GM04504 (cell line): ENCODE measurements at regions not wholly inside any gene's neighbourhood (a gene's known extent, or its start where the extent isn't known, plus 50 kb on each side); places are given as distances from the start of the nearest gene placed in this dataset.
A peak's percentile ranks its signal among the peaks of the same experiment; 100 is the strongest.
"Not testable (repeated sequence)": the region's sequence is repeated elsewhere in the genome, so short reads cannot be mapped to it uniquely, and the experiment has no call there.

Experiments used
- DNase-seq: peaks from one replicate; pipeline ENCODE4 v3.0.0-alpha.2; 2012; ENCODE audit warnings: low read depth

- no peak for DNase-seq
Observed at GRCh38 chr12:45490232-45490881, 239.1 kb upstream of the ARID2 start.

GRCh38 chr12:45494279-45494678, 235.2 kb upstream of the ARID2 start:
- no peak for DNase-seq

- no peak for DNase-seq
Observed at GRCh38 chr12:45498645-45499044, 230.9 kb upstream of the ARID2 start.

DNA sequence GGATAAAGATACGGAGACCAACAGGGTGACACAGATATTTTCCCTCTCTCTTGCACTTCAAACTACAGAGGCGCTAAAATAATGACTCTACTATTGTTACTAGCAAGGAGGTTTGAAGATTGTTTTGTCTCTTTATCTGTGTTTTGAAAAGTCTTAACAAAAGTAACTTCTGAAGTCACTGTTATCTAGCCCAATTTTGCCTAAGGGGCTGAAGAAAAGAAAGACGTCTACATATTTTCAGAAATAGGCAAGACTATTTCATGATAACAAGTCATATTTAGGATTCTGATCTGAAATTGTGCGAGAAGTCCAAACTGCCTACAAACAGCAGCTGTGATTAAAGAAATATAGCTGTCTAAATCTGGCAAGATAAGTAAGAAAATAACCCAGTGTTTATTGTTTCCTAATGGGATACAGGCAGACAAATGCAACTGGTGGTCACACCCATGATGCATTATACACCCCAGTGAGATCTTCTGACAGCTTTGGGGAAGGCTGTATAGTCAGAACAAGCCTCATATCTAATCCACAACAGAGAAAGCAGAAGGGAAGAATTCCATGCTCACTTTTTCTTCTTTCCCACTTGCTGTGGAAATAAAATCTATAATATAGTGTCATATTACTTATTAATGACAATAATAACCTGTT, 226.9 kb upstream of the ARID2 start:
- DNase-seq: no peak

DNA sequence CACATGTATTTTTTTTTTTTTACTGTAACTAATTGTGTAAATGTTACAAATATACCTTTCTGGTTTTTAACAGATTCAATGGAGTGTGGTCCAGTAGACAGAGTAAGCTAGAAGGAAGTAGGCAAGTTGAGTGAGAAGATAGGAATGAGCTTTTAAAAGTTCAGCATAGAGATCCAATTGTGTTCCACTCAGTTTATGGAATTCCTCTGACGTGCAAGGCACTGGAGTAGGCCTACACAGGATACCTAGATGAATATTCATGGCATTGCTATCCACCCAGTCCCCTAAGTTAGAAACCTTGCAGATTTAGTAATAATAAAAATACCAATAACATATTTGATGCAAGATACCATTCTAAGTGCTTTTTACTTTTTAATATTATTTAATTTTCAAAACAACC, 225.6 kb upstream of the ARID2 start:
- DNase-seq: no peak

GRCh38 chr12:45504316-45505010, 225.0 kb upstream of the ARID2 start:
- no peak for DNase-seq

GRCh38 chr12:45509187-45509586, 220.3 kb upstream of the ARID2 start:
- no peak for DNase-seq

- no peak for DNase-seq
Observed at GRCh38 chr12:45509621-45510020, 219.9 kb upstream of the ARID2 start.

DNA sequence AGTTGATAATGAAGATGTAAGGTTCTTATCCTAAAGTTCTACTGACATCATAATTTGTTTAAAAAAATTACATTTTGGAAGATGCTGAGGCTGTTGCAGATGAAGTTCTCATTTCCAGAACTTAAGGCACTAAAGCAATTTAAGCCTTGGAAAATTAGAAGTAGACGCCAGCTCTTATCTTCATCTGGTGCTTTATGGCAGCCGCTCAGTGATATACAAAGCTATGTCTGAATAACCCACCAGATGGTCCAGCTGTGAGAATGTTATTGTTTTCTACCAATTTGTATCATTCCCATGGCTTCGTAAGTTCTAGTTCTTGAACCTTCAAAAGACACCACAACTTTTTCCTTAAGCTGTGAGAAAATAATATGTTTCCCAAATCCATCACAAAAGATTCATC, 212.1 kb upstream of the ARID2 start:
- DNase-seq: no peak

GRCh38 chr12:45518291-45519235, 210.9 kb upstream of the ARID2 start:
- DNase-seq: no peak

DNA sequence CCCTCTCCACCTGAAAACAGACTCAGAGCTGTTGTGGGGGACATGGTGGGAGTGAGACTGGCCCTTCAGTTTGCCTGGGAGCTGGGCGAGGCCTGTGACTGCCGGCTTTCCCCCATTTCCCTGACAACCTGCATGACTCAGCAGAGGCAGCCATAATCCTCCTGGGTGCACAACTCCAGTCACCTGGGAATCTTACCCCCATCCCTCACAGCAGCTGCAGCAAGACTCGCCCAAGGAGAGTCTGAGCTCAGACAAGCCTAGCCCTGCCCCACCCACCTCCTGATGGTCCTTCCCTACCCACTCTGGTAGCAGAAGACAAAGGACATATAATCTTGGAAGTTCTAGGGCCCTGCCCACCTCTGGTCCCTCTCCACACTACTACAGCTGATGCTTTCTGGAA, 207.3 kb upstream of the ARID2 start:
- no peak for DNase-seq

DNA sequence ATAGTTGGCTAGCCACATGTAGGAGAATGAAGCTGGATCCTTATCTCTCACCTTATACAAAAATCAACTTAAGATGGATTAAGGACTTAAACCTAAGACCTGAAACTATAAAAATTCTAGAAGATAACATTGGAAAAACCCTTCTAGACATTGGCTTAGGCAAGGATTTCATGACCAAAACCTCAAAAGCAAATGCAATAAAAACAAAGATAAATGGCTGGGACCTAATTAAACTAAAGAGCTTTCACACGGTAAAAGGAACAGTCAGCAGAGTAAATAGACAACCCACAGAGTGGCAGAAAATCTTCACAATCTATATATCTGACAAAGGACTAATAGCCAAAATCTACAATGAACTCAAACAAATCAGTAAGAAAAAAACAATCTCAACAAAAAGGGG, 202.7 kb upstream of the ARID2 start:
- DNase-seq: not testable (repeated sequence)

GRCh38 chr12:45532113-45532512, 197.4 kb upstream of the ARID2 start:
- DNase-seq: no peak

DNA sequence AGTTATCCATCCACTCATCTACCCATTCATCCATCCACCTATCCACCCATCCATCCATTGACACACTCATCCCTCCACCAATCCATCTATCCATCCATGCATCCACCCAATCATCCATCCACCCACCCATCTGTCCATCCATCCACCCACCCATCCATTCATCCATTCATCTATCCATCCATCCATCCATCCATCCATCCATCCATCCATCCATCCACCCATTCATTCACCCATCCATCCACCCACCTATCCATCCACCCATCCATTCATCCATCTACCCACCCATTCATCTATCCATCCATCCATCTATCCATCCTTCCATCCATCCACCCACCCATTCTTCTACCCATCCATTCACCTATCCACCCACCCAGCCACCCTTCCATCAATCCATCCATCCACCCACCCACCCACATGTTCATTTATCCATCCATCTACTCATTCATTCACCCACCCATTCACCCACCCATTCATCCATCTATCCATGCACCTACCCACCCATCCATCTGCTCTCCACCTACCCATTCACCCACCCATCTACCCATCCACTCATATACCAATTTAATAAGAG, 193.8 kb upstream of the ARID2 start:
- no peak for DNase-seq

- no peak for DNase-seq
Observed at GRCh38 chr12:45536284-45536683, 193.2 kb upstream of the ARID2 start.

GRCh38 chr12:45540661-45541341, 188.7 kb upstream of the ARID2 start:
- no peak for DNase-seq

GRCh38 chr12:45543887-45544286, 185.6 kb upstream of the ARID2 start:
- DNase-seq: peak; percentile 60

- DNase-seq: no peak
Observed at GRCh38 chr12:45546545-45546944, 183.0 kb upstream of the ARID2 start.

- DNase-seq: no peak
Observed at GRCh38 chr12:45547132-45547531, 182.4 kb upstream of the ARID2 start.

- no peak for DNase-seq
Observed at GRCh38 chr12:45547822-45548221, 181.7 kb upstream of the ARID2 start.

DNA sequence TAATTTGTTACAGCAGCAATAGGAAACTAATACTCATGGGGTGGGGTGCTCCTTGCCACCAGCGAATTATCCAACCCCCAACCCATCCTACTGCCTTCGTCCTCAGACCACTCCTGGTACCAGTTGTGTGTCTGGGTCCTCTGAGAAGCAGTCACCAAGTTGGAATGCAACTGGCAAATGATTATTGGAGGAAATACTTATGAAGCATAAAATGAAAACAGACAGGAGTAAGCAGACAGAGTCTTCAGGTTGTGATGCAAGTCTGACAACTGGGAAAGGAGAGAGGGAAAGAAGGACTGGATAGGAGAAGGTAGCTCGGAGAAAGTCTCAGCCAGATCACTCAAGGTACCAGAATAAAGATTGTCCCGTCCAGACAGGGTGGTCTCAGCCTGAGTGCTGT, 181.1 kb upstream of the ARID2 start:
- no peak for DNase-seq
